ENCODE measurements at regions not wholly inside any gene's neighbourhood (a gene's known extent, or its start where the extent isn't known, plus 50 kb on each side); places are given as distances from the start of the nearest gene placed in this dataset.
"Not testable (repeated sequence)": the region's sequence is repeated elsewhere in the genome, so short reads cannot be mapped to it uniquely, and the experiment has no call there.

DNA sequence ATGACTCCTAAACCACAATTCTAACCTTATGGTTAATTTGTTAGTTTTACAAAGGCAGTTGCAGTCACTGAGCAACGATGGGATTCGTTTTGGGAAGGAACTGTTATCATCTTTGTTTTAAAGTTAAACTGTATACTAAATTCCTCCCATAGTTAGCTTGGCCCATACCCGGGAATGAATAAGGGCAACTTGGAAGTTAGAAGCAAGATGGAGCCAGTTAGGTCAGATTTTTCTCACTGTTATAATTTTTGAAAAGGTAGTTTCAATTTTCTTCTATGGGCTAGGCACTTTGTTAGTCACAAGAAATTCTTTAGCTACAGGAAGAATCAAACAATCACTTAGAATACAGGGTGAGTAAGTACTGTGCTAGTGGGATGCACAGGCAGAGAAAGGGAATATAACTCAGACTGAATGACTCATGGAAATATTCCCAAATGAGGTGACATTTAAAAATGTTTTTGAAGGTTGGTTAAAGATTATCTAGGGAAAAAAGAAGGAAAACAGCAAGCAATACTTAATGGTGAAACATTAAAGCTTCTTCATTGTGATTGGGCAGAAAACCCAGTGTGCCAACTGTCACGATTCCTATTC lies 153.6 kb downstream of the MAGEB17 start:
- no peak for DNase-seq

DNA sequence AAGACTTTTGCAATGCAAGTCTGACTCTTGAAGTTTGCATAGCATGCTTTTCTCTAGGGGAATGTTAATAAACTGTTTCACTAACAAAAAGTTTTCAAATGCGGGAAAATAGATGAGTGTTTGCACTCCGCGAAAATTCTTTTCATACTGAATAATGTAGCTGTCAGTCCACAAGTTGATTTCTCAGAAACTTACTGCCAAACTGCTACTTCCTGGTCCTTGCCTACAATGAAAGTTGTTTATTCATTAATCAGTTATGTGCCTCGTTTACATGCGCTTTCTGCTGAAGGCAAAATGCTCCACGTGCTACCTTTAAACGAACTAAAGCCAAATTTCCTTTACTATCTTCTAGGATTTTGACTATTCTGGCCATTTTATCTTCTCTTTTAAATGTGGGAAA lies 166.2 kb downstream of the MAGEB17 start:
- no peak for DNase-seq

DNA sequence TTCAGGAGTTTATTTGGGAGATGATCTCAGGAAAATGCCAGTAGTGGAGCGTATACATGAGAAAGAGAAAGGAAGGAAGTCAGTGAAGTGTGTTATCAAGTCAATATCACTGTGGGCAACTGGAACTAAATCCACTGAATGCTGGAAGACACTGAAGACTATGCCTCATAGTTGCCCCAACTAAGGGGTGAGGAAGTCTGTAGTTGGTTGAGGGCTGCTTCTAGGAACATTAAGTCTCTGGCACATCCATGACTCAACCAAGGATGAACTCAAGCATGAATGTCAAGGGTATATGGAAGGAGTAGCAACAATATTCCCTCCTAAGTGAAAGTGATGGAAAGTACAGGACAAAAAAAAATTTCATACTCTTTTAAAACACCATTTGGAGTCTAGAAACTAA lies 167.9 kb downstream of the MAGEB17 start:
- DNase-seq = no peak

DNA sequence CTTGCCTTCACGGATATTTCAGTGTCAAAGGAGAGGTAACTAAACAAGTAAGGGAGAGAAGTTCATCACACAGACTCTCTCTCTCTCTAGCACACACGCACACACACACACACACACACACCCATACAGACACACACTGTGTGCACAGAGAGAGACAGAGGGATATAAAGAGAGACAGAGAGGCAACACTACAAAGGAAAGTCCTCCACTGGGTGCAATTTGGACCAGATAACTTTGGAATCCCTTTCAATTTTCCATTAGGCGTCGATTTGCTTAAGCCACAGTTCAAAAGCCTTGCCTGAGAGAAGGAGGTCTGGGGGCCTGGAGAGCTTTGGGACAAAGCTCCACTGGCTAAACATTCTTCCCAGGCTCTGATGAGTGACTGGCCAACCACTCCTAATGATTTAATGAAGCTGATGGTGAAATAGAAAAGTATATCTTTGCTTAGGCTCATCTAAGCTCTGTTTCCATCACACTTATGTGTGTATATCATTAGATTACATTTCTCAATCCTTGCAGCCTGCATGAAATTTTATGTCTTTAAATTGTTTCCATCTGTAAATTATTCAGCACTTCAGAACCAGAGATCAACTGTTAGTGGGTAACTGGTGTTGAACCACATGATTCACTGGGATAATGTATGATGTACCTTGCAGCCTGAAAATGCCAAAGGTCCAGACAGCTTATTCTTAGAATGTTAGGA lies 180.8 kb downstream of the MAGEB17 start:
- DNase-seq = no peak

DNA sequence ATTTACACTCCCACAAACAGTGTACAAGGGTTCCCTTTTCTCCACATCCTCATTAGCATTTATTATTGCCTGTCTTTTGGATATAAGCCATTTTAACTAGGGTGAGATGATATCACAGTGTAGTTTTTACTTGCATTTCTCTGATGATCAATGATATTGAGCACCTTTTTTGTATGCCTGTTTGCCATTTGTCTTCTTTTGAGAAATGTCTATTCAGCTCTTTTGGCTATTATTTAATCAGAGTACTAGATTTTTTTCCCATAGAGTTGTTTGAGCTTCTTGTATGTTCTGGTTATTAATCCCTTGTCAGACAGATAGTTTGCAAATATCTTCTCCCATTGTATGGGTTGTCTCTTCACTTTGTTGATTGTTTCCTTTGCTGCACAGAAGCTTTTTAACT lies 190.6 kb downstream of the MAGEB17 start:
- no peak for DNase-seq

DNA sequence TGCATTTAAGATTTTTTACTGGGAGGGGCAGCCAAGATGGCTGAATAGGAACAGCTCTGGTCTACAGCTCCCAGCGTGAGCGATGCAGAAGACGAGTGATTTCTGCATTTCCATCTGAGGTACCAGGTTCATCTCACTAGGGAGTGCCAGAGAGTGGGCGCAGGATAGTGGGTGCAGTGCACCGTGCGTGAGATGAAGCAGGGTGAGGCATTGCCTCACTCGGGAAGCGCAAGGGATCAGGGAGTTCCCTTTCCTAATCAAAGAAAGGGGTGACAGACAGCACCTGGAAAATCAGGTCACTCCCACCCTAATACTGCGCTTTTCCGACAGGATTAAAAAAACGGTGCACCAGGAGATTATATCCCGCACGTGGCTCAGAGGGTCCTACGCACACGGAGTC lies 192.8 kb downstream of the MAGEB17 start:
- not testable (repeated sequence) for DNase-seq

DNA sequence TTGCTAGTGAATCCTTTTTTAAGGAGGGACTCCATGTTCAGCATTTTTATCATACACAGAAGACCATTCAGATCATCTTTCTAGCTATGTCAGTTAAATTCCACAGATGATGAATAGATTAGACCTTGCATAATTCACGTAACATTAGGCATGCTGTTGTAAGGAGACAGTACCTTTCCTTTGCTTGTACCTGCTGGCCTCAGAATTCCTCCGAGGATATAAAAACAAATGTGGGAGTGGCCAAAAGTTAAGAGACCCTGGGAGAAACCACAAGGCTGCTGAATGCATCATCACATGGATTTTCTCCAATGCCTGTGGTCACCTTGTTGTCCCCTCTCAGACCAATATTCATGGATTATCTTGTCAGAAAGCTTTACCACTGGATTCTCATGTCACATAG lies 201.4 kb downstream of the MAGEB17 start:
- no peak for DNase-seq

DNA sequence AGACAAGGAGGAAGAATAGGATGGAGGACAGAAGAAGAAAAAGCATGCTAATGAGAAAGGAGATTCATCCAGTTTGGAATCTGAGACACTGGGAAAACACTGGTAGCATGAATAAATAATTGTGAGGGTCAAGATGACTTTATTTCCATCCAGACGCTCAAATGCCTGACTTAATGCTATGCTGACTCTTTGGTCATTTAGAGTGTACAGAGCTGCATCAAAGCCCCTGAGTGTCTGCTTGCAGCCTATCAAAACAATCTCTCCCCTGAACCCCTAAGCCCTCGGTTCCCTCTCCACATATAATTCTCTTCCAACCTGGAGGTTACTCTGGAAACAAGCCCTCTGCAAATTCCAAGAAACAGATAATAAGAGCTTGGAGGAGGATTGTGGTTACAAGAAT lies 208.8 kb downstream of the MAGEB17 start:
- no peak for DNase-seq

DNA sequence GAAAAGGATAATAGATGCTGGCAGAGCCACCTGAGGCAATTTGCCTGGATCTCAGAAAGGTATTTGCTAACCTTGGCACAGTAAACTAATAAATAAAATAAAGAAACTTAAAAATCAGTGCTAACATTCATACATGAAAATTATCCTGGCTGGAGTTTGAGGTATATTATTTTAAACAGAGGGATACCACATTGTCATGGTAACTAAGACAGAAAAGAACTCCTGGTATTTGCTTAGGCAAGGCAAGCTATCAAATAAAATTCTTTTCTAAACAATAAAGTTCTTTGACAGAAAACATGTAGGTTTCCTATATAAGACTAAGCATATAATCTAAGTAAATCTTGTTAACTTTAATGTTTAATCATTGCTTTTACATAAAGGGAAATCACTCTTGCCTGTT lies 218.8 kb downstream of the MAGEB17 start:
- DNase-seq = no peak

DNA sequence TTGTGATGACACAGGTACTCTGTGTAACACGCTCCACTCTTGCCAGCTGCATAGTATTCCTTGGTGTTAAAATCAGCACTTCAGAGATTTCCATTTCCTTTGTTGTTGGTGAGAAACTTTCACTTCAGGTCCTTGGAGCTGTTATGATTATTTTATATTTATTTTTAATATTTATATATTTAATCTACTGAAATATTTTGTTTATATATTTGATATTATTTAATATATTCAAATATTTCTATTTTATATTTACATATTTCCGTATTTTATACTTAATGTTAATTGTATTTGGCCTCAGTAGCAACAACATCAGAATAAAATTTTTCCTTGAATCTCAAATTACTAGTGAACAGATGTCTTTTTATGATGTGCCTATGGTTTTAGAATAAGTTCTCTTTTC lies 225.3 kb downstream of the MAGEB17 start:
- no peak for DNase-seq

DNA sequence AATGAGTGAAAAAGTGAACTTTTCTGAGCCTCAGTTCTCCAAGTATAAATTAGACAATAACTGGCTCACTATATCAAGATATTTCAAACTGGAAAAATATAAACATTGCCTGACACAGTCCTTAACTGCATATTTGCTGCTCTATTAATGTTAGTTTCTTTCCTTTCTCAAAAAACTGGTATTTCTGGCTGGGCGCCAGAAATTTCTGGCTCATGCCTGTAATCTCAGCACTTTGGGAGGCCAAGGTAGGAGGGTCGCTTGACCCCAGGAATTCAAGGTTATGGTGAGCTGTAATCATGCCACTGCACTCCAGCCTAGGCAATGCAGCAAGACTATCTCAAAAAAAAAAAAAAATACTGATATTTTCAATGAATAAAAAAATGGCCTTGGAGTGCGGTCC lies 227.0 kb downstream of the MAGEB17 start:
- no peak for DNase-seq

DNA sequence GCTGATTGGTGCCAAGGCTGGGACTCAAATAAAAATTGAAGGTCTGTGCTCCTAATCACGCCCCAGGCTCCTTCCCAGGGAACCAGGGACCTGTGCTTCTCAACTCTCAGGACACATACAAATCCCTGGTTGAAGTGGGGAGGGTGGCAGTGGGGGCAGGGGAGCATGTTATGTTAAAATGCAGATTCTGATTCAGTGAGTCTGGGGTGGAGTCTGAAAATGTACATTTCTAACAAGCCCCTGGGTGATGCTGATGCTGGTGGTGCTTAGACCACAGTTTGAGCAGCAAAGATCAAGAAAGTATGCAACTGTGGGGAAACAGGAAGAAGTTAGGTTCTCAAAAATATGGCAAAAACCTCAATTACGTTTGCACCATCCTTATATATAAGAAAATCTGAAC lies 236.5 kb downstream of the MAGEB17 start:
- no peak for DNase-seq

DNA sequence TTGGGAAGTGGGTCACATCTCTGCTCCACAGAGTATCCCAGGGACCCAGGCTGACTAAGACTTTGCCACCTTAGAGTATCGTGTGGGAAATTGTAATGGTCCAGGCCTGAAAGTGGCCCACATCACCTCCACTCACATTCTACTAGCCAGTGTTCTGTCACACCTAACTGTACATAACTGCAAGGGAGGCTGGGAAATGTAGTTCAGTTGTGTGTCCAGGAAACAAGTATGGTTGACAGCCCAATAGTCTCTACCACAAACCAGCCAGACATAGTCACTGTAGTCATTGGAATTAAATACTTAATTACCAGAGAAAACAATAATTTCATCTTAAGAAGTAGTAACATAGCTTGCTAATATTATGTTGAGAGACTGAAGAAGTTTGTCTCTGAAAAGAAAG lies 233.4 kb upstream of the S100G start:
- no peak for DNase-seq

DNA sequence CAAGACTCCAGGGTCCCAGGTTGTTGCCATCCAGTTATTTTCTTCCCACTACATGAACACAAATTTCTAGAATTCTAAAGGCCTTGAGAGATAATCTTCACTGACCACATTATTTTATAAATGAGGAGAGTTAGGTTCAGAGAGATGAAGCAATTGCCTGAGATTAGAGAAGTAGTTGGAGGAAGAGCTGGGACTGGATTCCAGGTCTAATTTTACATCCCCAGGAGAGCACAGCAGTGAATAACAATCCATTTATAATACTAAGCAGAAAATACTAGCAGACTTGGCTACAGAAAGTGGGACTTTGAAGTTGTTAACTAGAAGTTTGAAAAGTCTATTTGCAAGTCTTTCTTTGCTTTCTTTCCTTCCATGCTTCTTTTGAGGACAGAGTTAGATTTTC lies 231.3 kb upstream of the S100G start:
- DNase-seq = no peak

DNA sequence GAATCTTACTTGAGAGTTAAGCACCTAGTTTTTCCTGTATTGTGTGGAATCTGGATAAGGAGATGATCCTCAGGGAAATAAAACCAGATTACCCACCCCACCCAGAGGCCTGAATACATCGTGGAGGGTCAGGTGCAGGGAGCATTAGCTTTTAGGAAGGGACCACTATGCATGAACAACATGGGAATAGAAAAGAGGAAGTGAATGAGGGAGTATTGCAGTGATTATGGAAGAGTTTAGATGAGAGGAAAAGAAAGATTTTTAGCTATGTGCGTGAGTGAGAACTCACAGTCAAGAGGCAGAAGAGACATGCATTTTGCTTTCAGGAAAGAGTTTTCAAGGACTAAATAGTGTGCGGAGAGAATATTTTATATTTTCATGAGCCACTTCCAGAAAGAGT lies 222.3 kb upstream of the S100G start:
- DNase-seq = no peak

DNA sequence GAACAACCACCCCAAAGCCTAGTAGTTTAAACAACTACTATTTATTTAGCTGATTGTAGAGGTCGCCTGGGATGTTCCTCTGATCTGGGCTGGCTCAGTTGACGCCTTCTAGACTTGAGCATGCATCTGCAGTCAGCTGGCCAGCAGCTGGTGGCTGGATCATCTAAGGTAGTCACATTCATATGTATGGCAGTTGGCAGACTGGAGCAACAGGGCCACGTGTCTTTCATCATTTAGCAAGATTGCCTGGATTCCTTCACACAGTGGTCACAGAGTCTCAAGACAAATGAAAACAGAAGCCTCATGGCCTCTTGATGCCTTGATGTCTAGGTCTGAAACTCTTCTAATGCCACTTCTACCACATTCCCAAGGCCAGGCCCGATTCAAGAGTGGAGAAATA lies 220.6 kb upstream of the S100G start:
- DNase-seq = no peak

DNA sequence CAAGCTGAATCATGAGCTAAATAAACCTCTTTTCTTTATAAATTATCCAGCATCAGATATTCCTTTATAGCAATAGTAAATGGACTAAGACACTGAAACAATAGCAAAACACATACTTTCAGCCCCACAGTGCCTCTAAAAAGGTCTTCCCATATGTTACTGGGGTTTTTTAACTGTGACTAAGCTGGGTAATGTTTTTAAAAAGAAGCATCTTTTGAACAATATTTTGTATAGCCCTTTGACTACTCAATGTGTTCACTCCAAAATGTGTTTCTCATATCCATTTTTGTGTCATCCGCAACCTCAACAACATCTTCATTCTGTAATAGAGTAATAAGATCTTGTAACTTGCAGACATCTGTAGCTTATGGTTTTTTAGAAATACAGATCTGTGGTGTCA lies 218.7 kb upstream of the S100G start:
- DNase-seq = no peak

DNA sequence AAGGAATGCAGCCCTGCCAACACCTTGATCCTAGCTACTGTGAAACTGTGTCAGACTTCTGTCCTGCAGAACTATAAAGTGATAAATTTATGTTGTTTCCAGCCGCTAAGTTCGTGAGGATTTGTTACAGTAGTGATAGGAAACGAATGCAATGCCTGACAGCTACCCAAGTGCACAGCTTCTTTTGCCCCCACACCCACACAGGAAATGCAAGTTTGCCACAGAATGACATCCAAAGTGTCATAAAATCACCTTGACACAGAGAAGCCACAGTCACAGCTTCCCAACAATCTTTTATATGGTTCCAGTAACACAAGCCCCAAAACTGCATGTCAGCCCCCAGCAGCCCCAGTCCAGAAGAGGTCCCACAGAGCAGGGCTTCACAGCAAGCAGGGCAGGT lies 216.9 kb upstream of the S100G start:
- DNase-seq = no peak

DNA sequence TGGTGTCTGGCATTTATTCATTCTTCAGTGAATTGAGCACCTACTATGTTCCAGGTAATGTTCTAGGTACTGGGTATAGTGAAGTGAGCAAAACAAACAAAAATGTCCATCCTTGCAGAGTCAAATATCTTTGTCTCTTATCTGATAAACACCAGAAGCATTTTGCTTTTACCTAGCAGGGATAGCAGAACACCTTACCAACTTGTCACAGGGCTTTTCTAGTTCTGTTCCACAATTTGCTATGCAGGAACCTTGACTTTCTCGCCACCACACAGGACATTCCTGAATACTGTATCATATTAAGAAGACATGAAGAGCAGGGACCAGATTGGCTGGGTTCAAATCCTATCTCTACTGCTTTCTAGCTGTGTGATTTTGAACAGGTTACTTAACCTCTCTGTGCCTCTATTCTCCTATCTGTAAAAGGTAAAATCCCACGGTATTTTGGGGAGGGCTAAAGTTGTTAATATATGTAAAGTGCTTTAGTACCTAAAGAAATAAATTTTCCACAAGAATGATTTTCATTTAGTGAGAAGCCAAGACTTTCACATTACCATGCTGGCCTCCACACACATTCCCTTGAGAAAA lies 214.5 kb upstream of the S100G start:
- DNase-seq = no peak

DNA sequence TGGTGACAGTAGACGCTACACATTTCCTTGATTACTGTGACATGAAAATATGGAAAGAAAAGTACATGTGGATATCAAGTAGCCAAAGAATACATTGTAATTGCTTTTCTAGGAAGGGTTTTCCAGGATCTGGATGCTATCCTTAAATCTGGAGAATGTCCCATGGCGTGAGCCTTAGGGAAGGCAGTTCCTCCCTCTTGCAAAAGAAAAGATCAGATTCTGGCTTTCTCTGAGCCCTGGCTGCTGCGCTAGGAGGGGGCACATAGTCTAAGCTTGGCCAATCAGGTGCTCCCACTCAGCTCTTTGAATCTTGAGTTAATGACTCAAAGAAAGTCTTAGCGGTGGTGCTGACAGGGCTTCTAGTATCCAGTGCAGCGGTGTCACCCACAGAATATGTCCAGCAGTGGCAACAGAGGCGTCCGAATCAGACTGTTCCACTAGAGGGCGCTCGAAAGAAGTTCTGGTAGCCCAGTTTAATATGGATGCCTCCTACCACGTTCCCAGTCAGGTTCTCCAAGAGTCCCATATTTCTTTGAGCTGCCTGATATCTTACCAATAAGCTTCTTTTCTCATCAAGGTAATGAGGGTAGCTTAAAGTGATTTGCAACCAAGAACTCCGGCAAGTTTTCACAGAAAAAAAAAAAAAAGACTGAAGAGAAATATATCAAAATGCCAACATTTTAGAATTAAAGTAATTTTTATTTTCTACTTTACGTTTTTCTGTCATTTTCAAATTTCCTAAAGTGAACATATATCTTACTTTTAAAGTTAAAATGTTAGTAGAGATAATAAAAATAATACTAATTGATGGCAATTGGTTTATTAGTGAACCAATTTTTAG lies 213.4 kb upstream of the S100G start:
- DNase-seq = peak; percentile 71

DNA sequence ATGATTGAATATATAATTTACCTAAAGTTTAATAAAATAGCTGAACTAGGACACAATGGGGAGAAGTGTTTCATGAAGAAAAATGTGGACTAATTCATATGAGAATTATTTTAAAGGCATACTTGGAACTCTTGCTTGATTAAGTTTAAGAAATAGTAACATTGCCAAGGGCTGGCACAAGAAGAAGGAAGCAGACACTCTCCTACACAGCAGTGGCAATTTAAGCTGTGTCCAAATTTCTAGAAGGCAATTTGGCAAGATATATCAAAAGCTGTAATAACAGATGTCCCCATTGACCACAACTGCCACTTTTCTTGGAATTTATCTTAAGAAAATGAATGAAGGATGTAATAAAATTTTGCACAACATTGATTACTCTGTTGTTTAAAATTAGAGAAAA lies 209.5 kb upstream of the S100G start:
- DNase-seq = no peak

DNA sequence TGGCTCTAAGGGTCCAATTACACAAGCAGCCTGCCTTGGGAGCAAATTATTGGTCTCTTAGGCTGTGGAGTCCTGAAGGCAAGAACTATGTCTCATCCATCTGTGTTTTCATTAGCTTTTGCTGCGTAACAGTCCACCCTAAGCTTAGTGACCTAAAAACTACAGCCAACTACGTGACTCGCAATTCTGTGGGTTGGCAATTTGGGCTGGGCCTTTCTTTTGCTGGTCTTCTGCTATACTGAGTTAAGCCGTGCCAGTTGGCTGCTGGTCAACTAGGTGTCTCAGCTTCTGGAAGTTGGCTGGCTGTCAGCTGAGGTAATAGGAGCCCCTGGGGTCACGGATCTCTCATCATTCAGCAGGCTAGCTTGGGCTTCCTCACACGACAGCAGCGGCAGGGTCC lies 205.6 kb upstream of the S100G start:
- no peak for DNase-seq

DNA sequence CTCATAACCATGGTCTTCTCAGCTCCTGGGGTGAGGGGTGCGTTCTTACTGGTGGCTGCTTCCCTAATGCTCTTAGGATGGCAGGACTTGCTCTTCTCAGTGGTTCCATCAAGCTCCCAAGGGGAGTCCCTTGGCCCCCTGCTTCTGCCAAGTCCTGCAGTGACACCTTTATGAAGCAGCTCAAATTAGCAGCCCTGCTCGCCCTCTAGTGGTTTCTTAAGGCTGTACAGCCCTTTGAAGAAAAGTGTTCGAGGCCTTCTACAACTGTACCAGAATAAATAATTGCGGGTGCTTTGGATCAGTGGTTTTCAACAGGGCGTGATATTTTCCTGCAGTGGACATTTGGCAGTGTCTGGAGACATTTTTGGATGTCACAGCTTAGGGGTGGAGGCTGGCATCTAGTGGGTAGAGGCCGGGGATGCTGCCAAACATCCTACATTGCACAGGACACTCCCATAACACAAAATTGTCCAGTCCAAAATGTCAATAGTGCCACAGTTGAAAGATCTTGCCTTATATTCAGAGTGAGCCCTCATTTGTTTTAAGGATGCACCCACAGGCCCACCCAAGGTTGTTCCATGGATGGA lies 204.7 kb upstream of the S100G start:
- DNase-seq = peak; percentile 36

DNA sequence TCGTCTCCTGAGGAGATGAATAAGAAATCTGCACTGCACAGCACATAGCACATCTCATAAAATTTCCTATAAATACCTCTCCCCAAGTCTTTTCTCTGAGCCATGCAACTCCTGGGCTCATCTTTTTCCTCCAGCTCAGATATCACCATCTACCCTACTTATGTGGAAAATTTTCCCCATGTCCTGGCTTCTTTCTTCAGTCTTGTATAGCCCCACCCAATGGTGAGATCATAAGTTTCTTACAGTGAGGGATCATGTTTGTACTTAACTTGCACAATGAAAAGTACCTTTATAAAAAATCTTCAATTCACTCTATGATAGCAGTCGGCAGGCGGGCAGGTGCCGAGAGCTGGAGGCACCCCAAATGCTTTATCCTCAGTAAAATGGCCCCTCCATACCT lies 198.6 kb upstream of the S100G start:
- no peak for DNase-seq

All from stimulated activated CD4-positive, alpha-beta T cell treated with anti-CD3 and anti-CD28 coated beads, Interleukin-15, amount 100 ng/mL, for 24 hours (primary cell).